ENCODE measurements at regions not wholly inside any gene's neighbourhood (a gene's known extent, or its start where the extent isn't known, plus 50 kb on each side); places are given as distances from the start of the nearest gene placed in this dataset.

- TF ChIP-seq POLR2A (IDR thresholded peaks at IDR 0.05), result no peak
- TF ChIP-seq POLR2AphosphoS5 (IDR thresholded peaks at IDR 0.05), result no peak
Measured at GRCh38 chr11:135061166-135061565, 649.1 kb upstream of the B3GAT1 start.

All from prostate gland (tissue), 1 donor.